B cell (primary cell): ENCODE measurements at regions not wholly inside any gene's neighbourhood (a gene's known extent, or its start where the extent isn't known, plus 50 kb on each side); places are given as distances from the start of the nearest gene placed in this dataset.

Source experiments
- ATAC-seq: fragments of 200-7000 bp; cut with Tn5 transposase; one replicate; pipeline ENCODE4 v1.10.0; 2021; ENCODE audit warnings: low read depth, mild to moderate bottlenecking, moderate number of reproducible peaks, moderate library complexity
- CTCF ChIA-PET: fragments of 350-600 bp; sonication (Branson Sonifier 250); formaldehyde crosslinking; loops from one replicate; lab custom pipeline; 2021; ENCODE audit warnings: antibody characterized with exemption, inconsistent platforms; lab: Charles Lee
- POLR2A ChIA-PET: fragments of 350-600 bp; sonication (Branson Sonifier 250); formaldehyde crosslinking; loops from one replicate; lab custom pipeline; 2021; ENCODE audit warnings: antibody characterized with exemption; lab: Charles Lee
- DNase-seq: peaks from one replicate; pipeline ENCODE4 v3.0.0; 2013
- H2AFZ ChIP-seq: 2 replicates; pipeline ENCODE4 v1.6.1; 2012; ENCODE audit warnings: mild to moderate bottlenecking, low read depth, low read length; ENCODE audit not compliant: insufficient read depth, poor library complexity, severe bottlenecking
- H3K27ac ChIP-seq, 2 donors: 1 replicate in 1 of 2; 2 replicates in 1 of 2; pipeline ENCODE4 v1.5.1; 2012 to 2013; ENCODE audit warnings: low read length in 2 of 2, mild to moderate bottlenecking in 2 of 2, moderate library complexity in 1 of 2
- H3K27me3 ChIP-seq, 4 experiments: fragments of 200-600 bp in 1 of 4; sonication (generic) in 1 of 4; replicated peaks in 1 of 4; 1 replicate in 2 of 4; 2 replicates in 2 of 4; pipeline versions ENCODE4 v1.6.1 to v1.7.0; 2013 to 2016; ENCODE audit warnings: low read length in 3 of 4, mild to moderate bottlenecking in 2 of 4, mixed read lengths in 1 of 4, moderate library complexity in 1 of 4; ENCODE audit not compliant: insufficient read depth in 4 of 4, control insufficient read depth in 3 of 4; ENCODE audit errors: control extremely low read depth in 1 of 4
- H3K36me3 ChIP-seq, 2 experiments: replicated peaks in 1 of 2; 1 replicate in 1 of 2; 2 replicates in 1 of 2; pipeline versions ENCODE4 v1.6.1 to v1.7.1; 2013; ENCODE audit warnings: low read length in 1 of 2; ENCODE audit not compliant: insufficient read depth in 2 of 2, control insufficient read depth in 1 of 2; ENCODE audit errors: control extremely low read depth in 1 of 2, extremely low read depth in 1 of 2
- H3K4me1 ChIP-seq, 2 donors: fragments of 200-600 bp in 1 of 2; sonication (generic) in 1 of 2; 1 replicate in 1 of 2; 2 replicates in 1 of 2; pipeline versions ENCODE4 v1.5.1 to v1.6.1; 2013 to 2017; ENCODE audit warnings: low read length in 2 of 2; ENCODE audit not compliant: control insufficient read depth in 2 of 2, insufficient read depth in 2 of 2
- H3K4me2 ChIP-seq: replicated peaks from 2 replicates; pipeline ENCODE3; 2012; ENCODE audit warnings: mild to moderate bottlenecking, low read depth, low read length; ENCODE audit not compliant: poor library complexity, severe bottlenecking
- H3K4me3 ChIP-seq, 5 experiments: fragments of 200-600 bp in 1 of 5; sonication (generic) in 1 of 5; 1 replicate in 3 of 5; 2 replicates in 2 of 5; pipeline versions ENCODE4 v1.5.1 to v1.7.0; 2011 to 2016; ENCODE audit warnings: low read length in 4 of 5, mild to moderate bottlenecking in 4 of 5, low read depth in 2 of 5, control low read depth in 1 of 5, moderate library complexity in 1 of 5; ENCODE audit not compliant: insufficient read depth in 1 of 5; ENCODE audit errors: control extremely low read depth in 1 of 5, extremely low read depth in 1 of 5
- H3K79me2 ChIP-seq: fragments of 200-600 bp; sonication (generic); one replicate; pipeline ENCODE4 v1.6.0; 2016; ENCODE audit warnings: low read length; ENCODE audit not compliant: control insufficient read depth, insufficient read depth
- H3K9ac ChIP-seq: fragments of 200-600 bp; sonication (generic); 2 replicates; pipeline ENCODE4 v1.6.1; 2017; ENCODE audit warnings: mild to moderate bottlenecking, low read length, moderate library complexity
- H3K9me3 ChIP-seq, 3 donors: one replicate each; pipeline versions ENCODE4 v1.6.1 to v1.7.1; 2013; ENCODE audit warnings: low read length in 2 of 3; ENCODE audit not compliant: control insufficient read depth in 2 of 3, insufficient read depth in 1 of 3; ENCODE audit errors: control extremely low read depth in 1 of 3
- H4K20me1 ChIP-seq: 2 replicates; pipeline ENCODE4 v1.6.0; 2012; ENCODE audit warnings: mild to moderate bottlenecking, low read length; ENCODE audit not compliant: insufficient read depth, control insufficient read depth, poor library complexity, severe bottlenecking
- H3K27ac Mint-ChIP-seq: one replicate; pipeline ENCODE4 v1.8.0; 2021; ENCODE audit warnings: mixed read lengths
- H3K27me3 Mint-ChIP-seq: one replicate; pipeline ENCODE4 v1.8.0; 2021; ENCODE audit warnings: mixed read lengths
- H3K4me1 Mint-ChIP-seq: one replicate; pipeline ENCODE4 v1.8.0; 2021; ENCODE audit warnings: mixed read lengths
- H3K4me3 Mint-ChIP-seq: one replicate; pipeline ENCODE4 v1.8.0; 2021; ENCODE audit warnings: mixed read lengths
- H3K9me3 Mint-ChIP-seq: one replicate; pipeline ENCODE4 v1.8.0; 2022; ENCODE audit warnings: mixed read lengths; ENCODE audit not compliant: insufficient read depth
- CTCF ChIP-seq: fragments of 200-600 bp; IDR thresholded peaks from one replicate; pipeline ENCODE4 v1.8.0; 2022; ENCODE audit warnings: antibody characterized with exemption, mild to moderate bottlenecking
- EZH2 ChIP-seq: IDR thresholded peaks from 2 replicates; pipeline ENCODE4 v1.6.1; 2012; ENCODE audit warnings: borderline replicate concordance, low read depth, mild to moderate bottlenecking, moderate library complexity, low read length; ENCODE audit not compliant: insufficient read depth, poor library complexity, severe bottlenecking
- WGBS: methylation state at CpG from one replicate; pipeline ENCODE4 v1.1.5; 2013; ENCODE audit warnings: missing lambda C conversion rate; ENCODE audit not compliant: insufficient coverage; 5-methylcytosine and 5-hydroxymethylcytosine counted together
- intact Hi-C: fragments of 100-400 bp; cut with micrococcal nuclease; formaldehyde crosslinking; loops from one replicate; pipeline ENCODE4 v1.10.0; 2022

- Histone ChIP-seq H3K36me3 (no peaks in the 10 kb centered on the region), H3K9ac (no peak overlapping the region), H3K9me3 (no peaks in the 10 kb centered on the region), H3K4me2 (no peak overlapping the region), H3K79me2 (no peaks in the 10 kb centered on the region), H3K27me3 (no peaks in the 10 kb centered on the region), H3K27ac (no peak overlapping the region), H3K4me1 (no peaks in the 10 kb centered on the region), H3K4me3 (no peak overlapping the region), H4K20me1 (no peaks in the 10 kb centered on the region), H2AFZ (no peak overlapping the region)
- DNase-seq (peak; percentile 31), ATAC-seq (no peak)
- H3K27me3 Mint-ChIP-seq: peaks cover 2% of the 10 kb centered on the region
- H3K4me3 Mint-ChIP-seq: no peak overlapping the region
- H3K27ac Mint-ChIP-seq: no peak overlapping the region
- intact Hi-C loops: no loop called here
- ChIA-PET CTCF (interaction anchor here (0.6 to 1.4 kb wide), 4 partner anchors 10 to 1975 kb away, joined by 3 to 6 read pairs (median 3); no protein-coding TSS in a partner anchor), POLR2A (no interaction called here)
- TF ChIP-seq CTCF (peak; percentile 52), EZH2 (no peak)
- 0% methylated on average over 2 of the region's 6 CpGs for WGBS
- H3K9me3 Mint-ChIP-seq: no peaks in the 10 kb centered on the region
- no peaks in the 10 kb centered on the region for H3K4me1 Mint-ChIP-seq
Measured at GRCh38 chr15:95259513-95259912, 1028.2 kb downstream of the MCTP2 start.

GRCh38 chr15:95259965-95260364 lies 1028.6 kb downstream of the MCTP2 start:
- Histone ChIP-seq H3K36me3 (no peaks in the 10 kb centered on the region), H4K20me1 (no peaks in the 10 kb centered on the region), H3K4me2 (no peak overlapping the region), H3K4me1 (no peaks in the 10 kb centered on the region), H3K27ac (no peak overlapping the region), H2AFZ (no peak overlapping the region), H3K9me3 (no peaks in the 10 kb centered on the region), H3K79me2 (no peaks in the 10 kb centered on the region), H3K9ac (no peak overlapping the region), H3K4me3 (no peak overlapping the region), H3K27me3 (no peaks in the 10 kb centered on the region)
- Mint-ChIP-seq H3K27me3 (peaks cover 2% of the 10 kb centered on the region), H3K4me3 (no peak overlapping the region), H3K9me3 (no peaks in the 10 kb centered on the region), H3K27ac (no peak overlapping the region), H3K4me1 (no peaks in the 10 kb centered on the region)
- POLR2A ChIA-PET: no interaction called here
- WGBS: 14% methylated on average over 1 of the region's 3 CpGs
- CTCF ChIA-PET: interaction anchor here (0.7 to 1.4 kb wide), 4 partner anchors 10 to 1975 kb away, joined by 3 to 6 read pairs (median 3); no protein-coding TSS in a partner anchor
- no peak for ATAC-seq
- no peak for TF ChIP-seq EZH2
- no peak for TF ChIP-seq CTCF
- intact Hi-C loops: no loop called here
- DNase-seq: no peak
